GM19463 (cell line): ENCODE measurements at regions not wholly inside any gene's neighbourhood (a gene's known extent, or its start where the extent isn't known, plus 50 kb on each side); places are given as distances from the start of the nearest gene placed in this dataset.
"Not testable (repeated sequence)": the region's sequence is repeated elsewhere in the genome, so short reads cannot be mapped to it uniquely, and the experiment has no call there.

ENCODE experiments used
- ATAC-seq: cut with Tn5 transposase; IDR thresholded peaks from one replicate; pipeline ENCODE4 v1.9.1; 2021; ENCODE audit warnings: mild to moderate bottlenecking, moderate library complexity; ENCODE audit not compliant: unreplicated experiment

GRCh38 chr4:86522349-86522748 is 71.8 kb upstream of the PTPN13 start:
- no peak for ATAC-seq

DNA sequence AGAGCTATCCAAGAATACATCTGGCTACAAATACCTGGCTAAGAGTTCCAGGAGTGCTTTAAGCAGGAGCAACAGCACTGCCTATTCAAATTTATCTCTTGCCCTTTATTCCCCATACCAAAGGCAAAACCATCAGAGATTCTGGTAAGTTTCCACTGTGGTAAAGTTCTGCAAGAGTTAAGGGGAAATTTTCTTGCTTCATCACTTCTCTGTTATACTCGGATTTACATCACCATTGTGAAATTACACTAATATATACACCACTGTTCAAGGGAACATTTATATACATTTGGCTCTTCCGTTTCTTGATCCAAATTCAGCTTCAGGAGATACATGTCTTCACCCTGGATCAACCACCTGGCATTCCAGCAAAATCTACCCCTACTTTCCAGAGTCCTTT is 70.8 kb upstream of the PTPN13 start:
- ATAC-seq, result no peak

DNA sequence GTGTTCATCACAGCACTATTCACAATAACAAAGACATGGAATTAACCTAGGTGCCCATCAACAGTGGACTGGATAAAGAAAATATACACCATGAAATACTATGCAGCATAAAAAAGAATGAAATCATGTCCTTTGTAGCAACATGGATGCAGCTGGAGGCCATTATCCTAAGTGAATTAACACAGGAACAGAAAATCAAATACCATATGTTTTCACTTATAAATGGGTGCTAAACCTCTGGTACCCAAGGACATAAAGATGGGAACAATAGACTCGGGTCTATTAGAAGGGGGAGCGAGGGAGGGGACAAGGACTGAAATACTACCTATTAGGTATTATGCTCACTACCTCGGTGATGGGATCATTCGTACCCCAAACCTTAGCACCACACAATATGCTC is 66.4 kb upstream of the PTPN13 start:
- ATAC-seq, result not testable (repeated sequence)

- ATAC-seq, result no peak
These were observed 64.7 kb upstream of the PTPN13 start for GRCh38 chr4:86529436-86529835.

GRCh38 chr4:86530183-86530582 is 63.9 kb upstream of the PTPN13 start:
- peak; percentile 86 for ATAC-seq

DNA sequence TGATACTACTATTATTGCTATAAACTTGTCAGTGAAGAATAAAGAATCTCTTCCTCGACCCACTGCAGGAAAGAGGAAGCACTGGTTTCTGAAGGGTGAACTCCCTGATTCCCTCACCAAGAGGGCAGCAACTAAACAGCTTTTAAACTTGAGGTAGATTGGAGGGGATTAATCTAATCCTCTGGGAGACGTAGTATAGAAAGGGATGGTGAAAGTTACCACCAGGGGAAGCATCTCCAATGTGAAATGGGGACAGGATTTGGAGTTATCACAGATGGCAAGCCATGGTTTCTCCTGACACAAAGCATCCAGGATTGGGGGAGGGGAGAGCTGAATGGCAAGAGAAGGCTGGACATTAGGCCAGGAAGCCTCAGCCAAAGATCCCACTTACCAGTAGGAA is 62.7 kb upstream of the PTPN13 start:
- no peak for ATAC-seq

GRCh38 chr4:86532851-86533250 is 61.3 kb upstream of the PTPN13 start:
- no peak for ATAC-seq

GRCh38 chr4:86536151-86536550 is 58.0 kb upstream of the PTPN13 start:
- no peak for ATAC-seq

GRCh38 chr4:86542319-86543027 is 51.6 kb upstream of the PTPN13 start:
- no peak for ATAC-seq

GRCh38 chr4:86543080-86543479 is 51.0 kb upstream of the PTPN13 start:
- no peak for ATAC-seq

- no peak for ATAC-seq
These were observed 50.4 kb upstream of the PTPN13 start for GRCh38 chr4:86543560-86544309.

- ATAC-seq, result peak; percentile 86
These were observed 49.7 kb upstream of the PTPN13 start for GRCh38 chr4:86544310-86544966.
